ENCODE measurements at regions not wholly inside any gene's neighbourhood (a gene's known extent, or its start where the extent isn't known, plus 50 kb on each side); places are given as distances from the start of the nearest gene placed in this dataset.

DNA sequence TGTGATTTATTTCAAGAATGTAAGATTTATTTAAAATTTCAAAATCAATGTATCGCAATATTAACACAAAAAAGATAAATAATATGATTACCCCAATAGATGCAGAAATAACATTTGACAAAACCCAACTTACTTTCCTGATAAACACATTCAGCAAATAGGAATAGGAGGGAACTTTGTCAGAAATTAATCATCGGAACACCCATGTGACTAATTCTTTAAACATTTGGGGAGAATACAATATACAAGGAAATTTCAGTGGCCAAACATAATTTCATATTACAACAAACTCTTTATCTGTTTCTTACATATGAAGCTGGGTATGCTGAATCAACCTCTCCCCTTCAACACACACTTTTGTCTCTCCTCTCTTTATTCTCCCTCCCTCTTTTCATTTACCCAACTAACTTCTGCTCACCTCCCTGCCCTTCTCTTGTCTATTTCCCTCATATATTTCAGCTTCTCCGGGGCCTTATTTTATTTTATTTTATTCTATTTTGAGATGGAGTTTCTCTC is 309.6 kb upstream of the CNTNAP5 start:
- TF ChIP-seq POLR2A (IDR thresholded peaks at IDR 0.05) = no peak
- TF ChIP-seq, protein P1, sequence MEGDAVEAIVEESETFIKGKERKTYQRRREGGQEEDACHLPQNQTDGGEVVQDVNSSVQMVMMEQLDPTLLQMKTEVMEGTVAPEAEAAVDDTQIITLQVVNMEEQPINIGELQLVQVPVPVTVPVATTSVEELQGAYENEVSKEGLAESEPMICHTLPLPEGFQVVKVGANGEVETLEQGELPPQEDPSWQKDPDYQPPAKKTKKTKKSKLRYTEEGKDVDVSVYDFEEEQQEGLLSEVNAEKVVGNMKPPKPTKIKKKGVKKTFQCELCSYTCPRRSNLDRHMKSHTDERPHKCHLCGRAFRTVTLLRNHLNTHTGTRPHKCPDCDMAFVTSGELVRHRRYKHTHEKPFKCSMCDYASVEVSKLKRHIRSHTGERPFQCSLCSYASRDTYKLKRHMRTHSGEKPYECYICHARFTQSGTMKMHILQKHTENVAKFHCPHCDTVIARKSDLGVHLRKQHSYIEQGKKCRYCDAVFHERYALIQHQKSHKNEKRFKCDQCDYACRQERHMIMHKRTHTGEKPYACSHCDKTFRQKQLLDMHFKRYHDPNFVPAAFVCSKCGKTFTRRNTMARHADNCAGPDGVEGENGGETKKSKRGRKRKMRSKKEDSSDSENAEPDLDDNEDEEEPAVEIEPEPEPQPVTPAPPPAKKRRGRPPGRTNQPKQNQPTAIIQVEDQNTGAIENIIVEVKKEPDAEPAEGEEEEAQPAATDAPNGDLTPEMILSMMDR (IDR thresholded peaks at IDR 0.05) = no peak
